ENCODE measurements at regions not wholly inside any gene's neighbourhood (a gene's known extent, or its start where the extent isn't known, plus 50 kb on each side); places are given as distances from the start of the nearest gene placed in this dataset.

DNA sequence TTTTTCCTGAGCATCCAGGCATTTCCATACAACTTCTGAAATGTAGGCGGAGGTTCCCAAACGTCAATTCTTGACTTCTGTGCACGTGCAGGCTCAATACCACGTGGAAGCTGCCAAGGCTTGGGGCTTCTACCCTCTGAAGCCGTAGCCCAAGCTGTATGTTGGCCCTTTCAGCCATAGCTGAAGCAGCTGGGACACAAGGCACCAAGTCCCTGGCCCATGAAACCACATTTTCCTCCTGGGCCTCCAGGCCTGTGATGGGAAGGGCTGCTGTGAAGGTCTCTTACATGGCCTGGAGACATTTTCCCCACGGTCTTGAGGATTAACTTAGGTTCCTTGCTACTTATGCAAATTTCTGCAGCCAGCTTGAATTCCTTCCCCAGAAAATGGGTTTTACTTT lies 103.6 kb downstream of the NREP start:
- 94% methylated on average over 6 of the region's 6 CpGs for WGBS

GRCh38 chr5:111649516-111649915 lies 107.5 kb downstream of the NREP start:
- no peak for DNase-seq
- H3K27ac ChIP-seq (ENCODE audit: low read length): no peak overlapping the region
- WGBS: 84% methylated on average over 1 of the region's 1 CpG
- peaks cover 2% of the 10 kb centered on the region for H3K4me1 ChIP-seq (ENCODE audit: control insufficient read depth, insufficient read depth, low read length)
- intact Hi-C loops (cut with DNase I): no loop called here
- H3K27me3 ChIP-seq (ENCODE audit: control insufficient read depth, insufficient read depth): no peaks in the 10 kb centered on the region
- ATAC-seq: no peak
- no peak overlapping the region for H3K4me3 ChIP-seq (ENCODE audit: low read length)
- no peaks in the 10 kb centered on the region for H3K9me3 ChIP-seq (ENCODE audit: control insufficient read depth, low read length)

More for the DNA sequence above, 103.6 kb downstream of the NREP start:
- no peaks in the 10 kb centered on the region for H3K9me3 ChIP-seq (ENCODE audit: control insufficient read depth, low read length)
- intact Hi-C loops (cut with DNase I): no loop called here
- no peak overlapping the region for H3K4me3 ChIP-seq (ENCODE audit: low read length)
- no peaks in the 10 kb centered on the region for H3K27me3 ChIP-seq (ENCODE audit: control insufficient read depth, insufficient read depth)
- no peaks in the 10 kb centered on the region for H3K4me1 ChIP-seq (ENCODE audit: control insufficient read depth, insufficient read depth, low read length)
- ATAC-seq (no peak), DNase-seq (no peak)
- H3K27ac ChIP-seq (ENCODE audit: low read length): no peak overlapping the region

DNA sequence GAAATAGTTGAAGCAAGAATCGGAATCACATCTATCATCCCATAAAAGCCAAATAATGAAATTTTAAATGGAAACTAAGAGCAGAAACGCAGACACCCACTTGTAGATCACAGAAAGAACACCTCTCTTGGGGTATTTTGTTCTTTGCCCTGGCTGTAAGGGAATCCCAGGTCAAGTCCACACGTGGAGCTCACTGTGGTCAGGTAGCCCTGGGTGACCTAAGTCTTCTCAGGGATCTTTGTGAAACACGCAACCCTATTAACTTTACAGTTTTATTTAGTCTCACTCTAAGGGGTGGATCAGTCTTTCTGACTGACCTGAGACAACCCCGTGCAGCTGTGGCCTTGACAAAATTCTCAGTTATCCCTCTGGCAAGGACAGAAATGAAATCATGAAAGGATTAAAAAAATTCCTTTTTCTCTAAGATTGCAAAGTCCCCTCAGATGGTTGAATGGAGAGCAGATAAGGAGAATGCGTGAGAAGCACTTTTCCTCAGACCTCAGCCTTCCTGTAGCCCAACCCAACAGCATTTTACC lies 111.6 kb downstream of the NREP start:
- Histone ChIP-seq H3K4me1 (ENCODE audit: control insufficient read depth, insufficient read depth, low read length) (peaks cover 2% of the 10 kb centered on the region), H3K4me3 (ENCODE audit: low read length) (no peak overlapping the region), H3K9me3 (ENCODE audit: control insufficient read depth, low read length) (no peaks in the 10 kb centered on the region), H3K27me3 (ENCODE audit: control insufficient read depth, insufficient read depth) (no peaks in the 10 kb centered on the region), H3K27ac (ENCODE audit: low read length) (no peak overlapping the region)
- intact Hi-C loops (cut with DNase I): no loop called here
- 72% methylated on average over 6 of the region's 6 CpGs for WGBS
- no peak for ATAC-seq
- no peak for DNase-seq

GRCh38 chr5:111643499-111643898 lies 113.5 kb downstream of the NREP start:
- peaks cover 2% of the 10 kb centered on the region for H3K4me1 ChIP-seq (ENCODE audit: control insufficient read depth, insufficient read depth, low read length)
- DNase-seq: no peak
- intact Hi-C loops (cut with DNase I): no loop called here
- H3K27ac ChIP-seq (ENCODE audit: low read length): no peak overlapping the region
- H3K4me3 ChIP-seq (ENCODE audit: low read length): no peak overlapping the region
- 68% methylated on average over 2 of the region's 2 CpGs for WGBS
- H3K27me3 ChIP-seq (ENCODE audit: control insufficient read depth, insufficient read depth): no peaks in the 10 kb centered on the region
- ATAC-seq: no peak
- H3K9me3 ChIP-seq (ENCODE audit: control insufficient read depth, low read length): no peaks in the 10 kb centered on the region

GRCh38 chr5:111641533-111642233 lies 115.3 kb downstream of the NREP start:
- H3K4me1 ChIP-seq (ENCODE audit: control insufficient read depth, insufficient read depth, low read length): peaks cover 2% of the 10 kb centered on the region
- H3K27me3 ChIP-seq (ENCODE audit: control insufficient read depth, insufficient read depth): no peaks in the 10 kb centered on the region
- intact Hi-C loops (cut with DNase I): no loop called here
- ATAC-seq (no peak), DNase-seq (no peak)
- no peak overlapping the region for H3K4me3 ChIP-seq (ENCODE audit: low read length)
- 66% methylated on average over 4 of the region's 4 CpGs for WGBS
- H3K27ac ChIP-seq (ENCODE audit: low read length): no peak overlapping the region
- H3K9me3 ChIP-seq (ENCODE audit: control insufficient read depth, low read length): no peaks in the 10 kb centered on the region

DNA sequence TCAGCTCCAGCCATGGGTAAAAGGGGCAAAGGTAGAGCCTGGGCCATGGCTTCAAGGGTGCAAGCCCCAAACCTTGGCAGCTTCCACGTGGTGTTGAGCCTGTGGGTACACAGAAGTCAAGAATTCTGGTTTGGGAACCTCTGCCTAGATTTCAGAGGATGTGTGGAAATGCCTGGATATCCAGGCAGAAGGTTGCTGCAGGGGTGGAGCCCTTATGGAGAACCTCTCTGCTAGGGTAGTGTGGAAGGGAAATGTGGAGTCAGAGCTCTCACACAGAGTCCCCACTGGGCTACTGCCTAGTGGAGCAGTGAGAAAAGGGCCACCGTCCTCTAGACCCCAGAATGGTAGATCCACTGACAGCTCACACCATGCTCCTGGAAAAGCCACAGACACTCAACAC lies 117.1 kb downstream of the NREP start:
- Histone ChIP-seq H3K27me3 (ENCODE audit: control insufficient read depth, insufficient read depth) (no peaks in the 10 kb centered on the region), H3K4me3 (ENCODE audit: low read length) (no peak overlapping the region), H3K4me1 (ENCODE audit: control insufficient read depth, insufficient read depth, low read length) (peaks cover 2% of the 10 kb centered on the region), H3K9me3 (ENCODE audit: control insufficient read depth, low read length) (no peaks in the 10 kb centered on the region), H3K27ac (ENCODE audit: low read length) (no peak overlapping the region)
- intact Hi-C loops (cut with DNase I): no loop called here
- no peak for DNase-seq
- ATAC-seq: no peak
- WGBS: 75% methylated on average over 2 of the region's 2 CpGs

DNA sequence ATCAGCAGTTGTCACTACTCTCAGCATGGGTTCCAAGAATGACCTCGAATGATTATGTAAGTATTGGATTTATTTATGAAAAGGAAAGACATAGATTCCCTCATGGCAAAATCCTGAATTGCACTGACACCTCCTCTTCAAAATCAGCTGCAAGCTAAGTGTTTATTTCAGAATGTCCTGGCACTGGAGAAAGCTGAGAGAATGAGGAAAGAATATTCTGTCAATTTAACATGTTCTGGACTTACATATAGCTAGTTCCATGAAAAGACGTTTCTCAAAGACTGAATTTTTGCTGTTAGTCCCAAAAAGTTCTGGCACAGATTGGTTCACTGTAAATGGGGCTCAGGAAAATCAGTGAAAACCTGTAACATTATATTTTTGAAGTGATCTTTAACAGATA lies 120.3 kb downstream of the NREP start:
- no peaks in the 10 kb centered on the region for H3K9me3 ChIP-seq (ENCODE audit: control insufficient read depth, low read length)
- DNase-seq (no peak), ATAC-seq (no peak)
- WGBS: 54% methylated on average over 2 of the region's 2 CpGs
- H3K4me3 ChIP-seq (ENCODE audit: low read length): no peak overlapping the region
- intact Hi-C loops (cut with DNase I): no loop called here
- H3K4me1 ChIP-seq (ENCODE audit: control insufficient read depth, insufficient read depth, low read length): peaks cover 2% of the 10 kb centered on the region
- H3K27ac ChIP-seq (ENCODE audit: low read length): no peak overlapping the region
- H3K27me3 ChIP-seq (ENCODE audit: control insufficient read depth, insufficient read depth): no peaks in the 10 kb centered on the region

GRCh38 chr5:111635916-111636570 lies 121.0 kb downstream of the NREP start:
- intact Hi-C loops (cut with DNase I): no loop called here
- peak; percentile 21 to 27 for ATAC-seq
- 57% methylated on average over 3 of the region's 3 CpGs for WGBS
- H3K27me3 ChIP-seq (ENCODE audit: control insufficient read depth, insufficient read depth): no peaks in the 10 kb centered on the region
- no peak overlapping the region for H3K4me3 ChIP-seq (ENCODE audit: low read length)
- no peak overlapping the region for H3K27ac ChIP-seq (ENCODE audit: low read length)
- peaks cover 2% of the 10 kb centered on the region for H3K4me1 ChIP-seq (ENCODE audit: control insufficient read depth, insufficient read depth, low read length)
- no peak for DNase-seq
- no peaks in the 10 kb centered on the region for H3K9me3 ChIP-seq (ENCODE audit: control insufficient read depth, low read length)

DNA sequence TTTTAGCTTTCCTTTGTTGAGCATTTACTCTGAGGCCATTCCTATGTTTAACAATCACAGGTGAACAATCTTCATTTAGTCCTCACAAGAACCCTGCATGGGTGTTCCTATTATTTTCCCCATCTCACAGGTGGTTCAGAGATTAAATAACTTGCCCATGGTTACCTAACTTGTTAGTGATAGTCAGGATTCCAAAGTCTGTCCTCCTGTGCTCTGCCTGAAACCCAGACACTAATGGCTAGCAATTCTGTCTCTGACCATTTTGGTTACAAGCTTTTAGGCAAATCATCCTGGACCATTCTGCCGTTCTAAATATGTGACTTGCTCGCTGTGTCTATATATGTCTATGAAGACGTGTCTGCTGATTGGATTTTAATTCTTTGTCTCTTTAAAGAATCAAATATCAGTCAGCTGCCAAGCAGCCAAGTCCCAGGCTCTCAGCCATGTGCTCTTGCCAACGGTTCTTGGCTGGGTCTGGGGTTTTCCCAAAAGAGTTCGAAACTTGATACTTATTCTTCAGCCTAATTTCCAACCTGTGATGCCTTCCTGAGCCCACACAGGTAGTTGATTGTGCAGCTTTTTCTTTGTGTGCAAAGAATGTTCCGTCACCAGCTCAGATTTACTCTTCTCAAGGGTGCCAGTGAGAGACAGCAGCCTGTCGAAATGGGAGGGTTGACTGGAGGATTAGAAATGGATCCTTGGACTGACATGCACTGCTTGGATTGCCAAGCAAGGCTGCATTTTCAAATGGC lies 121.7 kb downstream of the NREP start:
- DNase-seq (peak in 2 of 3 donors; percentile 28 to 64), ATAC-seq (peak; percentile 40 to 61)
- intact Hi-C loops (cut with DNase I): no loop called here
- Histone ChIP-seq H3K4me3 (ENCODE audit: low read length) (peak overlapping the region; percentile 25), H3K4me1 (ENCODE audit: control insufficient read depth, insufficient read depth, low read length) (peaks cover 2% of the 10 kb centered on the region), H3K9me3 (ENCODE audit: control insufficient read depth, low read length) (no peaks in the 10 kb centered on the region), H3K27me3 (ENCODE audit: control insufficient read depth, insufficient read depth) (no peaks in the 10 kb centered on the region), H3K27ac (ENCODE audit: low read length) (no peak overlapping the region)
- 23% methylated on average over 7 of the region's 7 CpGs for WGBS

GRCh38 chr5:111631328-111631727 lies 119.0 kb upstream of the STARD4 start:
- DNase-seq: no peak
- Histone ChIP-seq H3K4me1 (ENCODE audit: control insufficient read depth, insufficient read depth, low read length) (peaks cover 2% of the 10 kb centered on the region), H3K27ac (ENCODE audit: low read length) (no peak overlapping the region), H3K4me3 (ENCODE audit: low read length) (no peak overlapping the region), H3K27me3 (ENCODE audit: control insufficient read depth, insufficient read depth) (no peaks in the 10 kb centered on the region), H3K9me3 (ENCODE audit: control insufficient read depth, low read length) (no peaks in the 10 kb centered on the region)
- intact Hi-C loops (cut with DNase I): no loop called here
- WGBS: 86% methylated on average over 3 of the region's 3 CpGs
- ATAC-seq: no peak

DNA sequence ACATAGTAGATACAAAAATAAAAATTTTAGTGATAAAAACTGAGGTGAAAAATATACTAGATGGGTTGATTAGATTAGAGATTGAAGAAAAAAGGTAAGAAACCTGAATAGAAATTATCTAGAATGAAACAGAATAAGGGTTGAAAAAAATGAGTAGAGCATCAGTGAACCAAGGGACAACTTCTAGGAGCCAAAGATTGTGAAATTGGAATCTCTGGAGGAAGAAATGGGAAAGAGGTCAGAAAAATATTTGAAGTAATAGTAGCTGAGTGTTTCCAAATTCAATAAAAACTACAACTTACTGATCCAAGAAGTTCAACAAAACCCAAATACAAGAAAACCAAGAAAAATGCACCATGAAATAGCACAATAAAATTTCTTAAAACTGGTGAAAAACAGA lies 116.6 kb upstream of the STARD4 start:
- ATAC-seq: peak in 1 of 2 donors; percentile 72
- no peaks in the 10 kb centered on the region for H3K9me3 ChIP-seq (ENCODE audit: control insufficient read depth, low read length)
- DNase-seq: no peak
- intact Hi-C loops (cut with DNase I): no loop called here
- H3K4me3 ChIP-seq (ENCODE audit: low read length): no peak overlapping the region
- H3K4me1 ChIP-seq (ENCODE audit: control insufficient read depth, insufficient read depth, low read length): no peaks in the 10 kb centered on the region
- no peaks in the 10 kb centered on the region for H3K27me3 ChIP-seq (ENCODE audit: control insufficient read depth, insufficient read depth)
- no peak overlapping the region for H3K27ac ChIP-seq (ENCODE audit: low read length)
